Fibroblast of skin of abdomen (primary cell): ENCODE measurements at regions not wholly inside any gene's neighbourhood (a gene's known extent, or its start where the extent isn't known, plus 50 kb on each side); places are given as distances from the start of the nearest gene placed in this dataset.
A peak's percentile ranks its signal among the peaks of the same experiment; 100 is the strongest.

Experiments
- DNase-seq: peaks from one replicate; pipeline ENCODE4 v3.0.0-alpha.2; 2013

DNA sequence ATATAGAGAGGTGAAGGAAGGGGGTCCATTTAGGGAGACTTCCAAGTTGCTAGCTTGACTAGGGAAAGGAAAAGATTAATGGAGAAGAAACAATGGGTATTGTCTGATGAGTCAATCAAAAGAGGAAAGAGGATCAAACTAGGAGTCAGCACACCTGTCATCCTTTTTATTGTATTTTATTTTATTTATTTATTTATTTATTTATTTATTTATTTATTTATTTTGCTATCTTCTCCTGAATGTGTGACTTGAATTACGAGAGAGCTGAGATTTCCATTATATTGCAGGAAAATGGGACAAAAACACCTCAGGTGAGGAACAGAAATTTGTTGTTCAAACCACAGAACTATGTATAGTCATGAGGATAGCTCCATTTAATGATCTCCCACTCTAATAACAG, 58.9 kb downstream of the NUDT11 start:
- no peak for DNase-seq

GRCh38 chrX:51435101-51435500, 61.3 kb downstream of the NUDT11 start:
- no peak for DNase-seq

GRCh38 chrX:51421972-51422597, 74.3 kb downstream of the NUDT11 start:
- DNase-seq: no peak

DNA sequence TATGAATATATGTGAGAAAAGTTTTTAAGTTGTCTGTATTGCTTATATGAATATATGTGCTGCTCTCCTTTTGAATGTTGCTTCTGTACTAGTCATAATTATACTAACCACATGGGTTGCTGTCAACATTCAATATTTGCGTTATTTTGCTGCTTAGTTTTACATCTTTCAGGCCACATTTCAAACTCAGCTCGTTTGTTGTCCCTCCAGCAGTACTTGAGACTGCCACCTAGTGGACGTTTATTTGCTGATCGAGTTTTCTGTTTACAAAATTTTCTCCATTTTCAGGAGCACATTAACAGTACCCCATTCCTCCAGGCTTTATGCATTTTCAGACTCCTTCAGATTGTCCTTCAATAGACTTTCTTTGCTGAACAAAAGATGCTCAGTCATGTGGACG, 75.8 kb downstream of the NUDT11 start:
- DNase-seq: peak; percentile 30

DNA sequence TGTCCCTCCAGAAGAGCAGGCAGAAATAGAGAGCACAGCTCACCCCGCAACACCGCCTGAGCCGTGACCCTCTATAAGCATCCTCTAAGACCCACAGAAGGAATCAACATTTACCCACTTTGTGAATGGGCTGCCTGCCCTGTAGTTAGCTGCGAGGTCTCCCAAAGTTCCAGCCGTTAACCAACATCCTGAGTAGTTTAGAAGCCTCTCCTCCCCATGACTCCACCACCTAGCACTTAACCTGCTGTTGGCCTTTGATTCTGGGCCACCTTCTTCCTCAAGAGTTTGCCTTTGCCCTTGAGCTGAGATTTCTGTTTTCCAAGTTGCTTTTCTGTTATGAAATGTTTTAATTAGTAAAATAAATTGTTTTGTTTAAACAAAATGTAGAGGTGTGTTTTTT, 75.8 kb downstream of the NUDT10 start:
- DNase-seq: no peak

DNA sequence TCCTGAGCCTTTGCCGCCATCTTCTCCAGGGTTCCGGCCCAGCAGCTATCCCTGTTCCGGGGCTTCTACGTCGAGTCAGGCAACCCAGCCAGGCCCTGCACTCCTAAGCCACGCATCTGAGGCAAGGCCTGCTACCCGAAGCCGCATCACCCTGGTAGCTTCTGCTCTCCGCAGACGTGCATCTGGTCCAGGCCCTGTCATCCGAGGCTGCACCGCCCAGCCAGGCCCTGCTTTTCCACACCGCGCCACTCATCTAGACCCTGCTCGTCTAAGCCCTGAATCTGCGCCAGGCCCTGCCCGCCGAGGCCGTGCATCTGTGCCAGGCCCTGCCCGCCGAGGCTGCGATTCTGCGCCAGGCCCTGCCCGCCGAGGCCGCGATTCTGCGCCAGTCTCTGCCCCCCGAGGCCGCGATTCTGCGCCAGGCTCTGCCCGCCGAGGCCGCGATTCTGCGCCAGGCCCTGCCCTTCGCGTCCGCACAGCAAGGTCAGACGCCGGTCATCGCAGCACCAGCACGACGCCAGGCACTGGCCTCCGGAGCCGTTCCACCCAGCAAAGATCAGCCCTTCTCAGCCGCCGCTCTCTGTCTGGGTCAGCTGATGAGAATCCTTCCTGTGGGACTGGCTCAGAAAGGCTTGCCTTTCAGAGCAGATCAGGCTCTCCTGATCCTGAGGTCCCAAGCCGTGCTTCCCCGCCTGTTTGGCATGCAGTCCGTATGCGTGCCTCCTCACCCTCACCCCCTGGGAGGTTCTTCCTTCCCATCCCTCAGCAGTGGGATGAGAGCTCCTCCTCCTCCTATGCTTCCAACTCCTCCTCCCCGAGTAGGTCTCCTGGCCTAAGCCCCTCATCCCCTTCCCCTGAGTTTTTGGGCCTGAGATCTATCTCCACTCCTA, 75.1 kb downstream of the NUDT10 start:
- DNase-seq: no peak

- DNase-seq: no peak
These were observed 74.3 kb downstream of the NUDT10 start for GRCh38 chrX:51406688-51407519.

GRCh38 chrX:51404445-51404844, 71.8 kb downstream of the NUDT10 start:
- DNase-seq: no peak

DNA sequence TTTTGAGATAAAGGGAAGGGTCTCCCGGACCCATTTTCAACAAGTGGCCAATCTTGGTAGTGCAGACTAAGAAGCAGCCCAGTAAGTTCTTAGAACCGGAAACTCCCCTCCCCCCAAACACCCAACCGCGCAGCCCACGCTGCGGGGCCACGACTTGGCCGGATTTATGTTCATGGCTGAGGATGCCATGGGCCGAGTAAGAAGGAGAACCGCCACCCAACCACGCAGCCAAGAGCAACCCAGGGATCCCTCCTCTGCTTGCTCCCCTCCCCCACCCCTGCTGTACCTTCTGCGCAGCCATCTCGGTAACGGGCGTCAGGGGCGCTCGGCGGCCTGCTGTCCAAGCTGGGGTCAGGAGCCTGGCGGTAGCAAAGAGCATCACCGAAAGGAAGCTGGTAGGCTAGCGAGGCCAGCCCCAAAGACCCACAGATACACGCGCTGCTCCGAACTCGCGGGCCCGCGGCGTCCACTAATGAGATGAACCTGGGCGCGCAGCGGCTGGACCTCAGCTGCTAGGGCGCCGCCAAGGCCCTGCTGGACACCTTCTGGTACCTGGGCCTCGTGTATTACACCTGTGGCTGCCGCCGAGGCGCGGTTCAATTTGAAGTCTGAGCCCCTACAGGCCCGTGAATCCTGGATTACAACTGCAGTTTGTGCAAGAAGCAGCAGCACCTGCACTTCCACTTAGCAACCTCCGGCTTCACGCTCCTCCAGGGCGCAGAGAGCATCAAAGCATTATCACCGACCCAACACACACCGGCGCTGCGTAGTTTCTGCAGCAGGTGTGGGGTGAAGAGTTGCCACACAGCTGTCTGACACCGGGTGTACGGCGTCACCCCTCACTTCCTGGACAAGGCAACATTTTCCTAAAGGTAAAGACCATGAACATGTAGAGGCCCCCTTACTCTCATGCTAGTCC, 63.4 kb downstream of the NUDT10 start:
- peak; percentile 5 for DNase-seq

- DNase-seq: no peak
These were observed 62.8 kb downstream of the NUDT10 start for GRCh38 chrX:51395480-51395809.
